Central memory CD4-positive, alpha-beta T cell (primary cell): ENCODE measurements at regions not wholly inside any gene's neighbourhood (a gene's known extent, or its start where the extent isn't known, plus 50 kb on each side); places are given as distances from the start of the nearest gene placed in this dataset.
A peak's percentile ranks its signal among the peaks of the same experiment; 100 is the strongest.

Source experiments
- DNase-seq: peaks from one replicate; pipeline ENCODE4 v3.0.0; 2022

DNA sequence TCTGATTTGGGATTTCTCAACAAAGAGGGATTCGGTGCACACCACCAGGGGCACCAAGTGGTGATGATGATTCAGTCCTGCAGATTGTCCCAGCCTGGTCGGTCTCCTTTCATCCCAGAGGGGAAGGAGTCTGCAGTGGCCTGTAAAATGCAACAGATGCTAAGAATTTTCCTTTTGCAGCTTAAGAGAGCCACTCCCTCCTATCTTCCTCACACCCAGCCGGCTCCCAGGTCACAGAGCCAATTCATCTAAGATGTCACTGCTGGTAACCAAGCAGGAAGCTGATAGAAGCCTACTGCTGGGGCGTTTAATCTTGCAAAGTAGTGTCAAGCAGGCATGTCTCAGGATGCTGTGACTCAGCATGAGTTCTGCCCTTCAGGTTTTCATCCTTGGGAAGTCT is 203.8 kb upstream of the LRFN2 start:
- DNase-seq, result no peak

DNA sequence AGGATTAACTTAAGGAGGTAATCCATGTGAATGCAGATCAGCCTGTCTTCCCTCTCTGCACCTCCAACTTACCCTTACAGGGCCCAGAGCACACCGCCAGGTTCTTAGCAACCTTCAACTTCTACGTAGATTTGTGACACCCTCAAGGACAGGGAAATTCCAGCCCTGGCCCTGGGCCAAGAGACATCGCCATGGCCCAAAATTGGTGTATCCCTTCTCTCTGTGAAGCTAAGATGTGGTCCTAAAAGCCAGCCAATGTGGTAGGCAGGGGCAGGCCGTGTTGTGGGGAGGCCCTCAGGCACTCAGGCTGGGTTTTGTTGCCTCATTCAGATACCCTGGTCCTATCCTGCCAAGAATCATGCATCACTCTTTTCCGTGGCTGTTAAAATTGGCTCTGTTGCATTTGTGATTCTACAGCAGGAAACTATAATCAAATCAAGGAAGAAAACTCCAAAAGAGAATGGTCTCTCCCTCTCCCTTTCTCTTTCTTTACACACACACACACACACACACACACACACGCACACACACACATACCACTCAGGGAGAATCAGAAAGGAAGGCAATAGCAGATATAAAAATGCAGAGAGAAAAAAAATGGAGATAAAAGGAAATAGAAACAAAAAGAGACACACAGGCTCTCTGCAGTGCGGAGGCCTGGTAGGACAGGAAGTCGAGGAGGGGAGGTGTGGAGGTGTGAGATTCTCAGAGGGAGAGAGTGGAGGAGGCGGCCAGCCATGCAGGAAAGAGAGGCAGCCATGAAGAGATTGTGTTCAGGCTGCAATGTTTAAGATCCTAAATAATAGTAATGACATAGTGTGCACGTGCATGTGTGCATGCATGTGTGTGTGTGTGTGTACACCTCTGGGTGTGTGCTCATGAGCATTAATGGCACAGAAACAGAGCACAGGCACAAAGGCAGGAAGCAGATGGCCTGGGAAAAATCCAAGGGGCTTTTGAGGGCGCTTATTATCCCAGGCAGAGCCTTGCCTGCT is 201.8 kb upstream of the LRFN2 start:
- DNase-seq, result peak; percentile 12

DNA sequence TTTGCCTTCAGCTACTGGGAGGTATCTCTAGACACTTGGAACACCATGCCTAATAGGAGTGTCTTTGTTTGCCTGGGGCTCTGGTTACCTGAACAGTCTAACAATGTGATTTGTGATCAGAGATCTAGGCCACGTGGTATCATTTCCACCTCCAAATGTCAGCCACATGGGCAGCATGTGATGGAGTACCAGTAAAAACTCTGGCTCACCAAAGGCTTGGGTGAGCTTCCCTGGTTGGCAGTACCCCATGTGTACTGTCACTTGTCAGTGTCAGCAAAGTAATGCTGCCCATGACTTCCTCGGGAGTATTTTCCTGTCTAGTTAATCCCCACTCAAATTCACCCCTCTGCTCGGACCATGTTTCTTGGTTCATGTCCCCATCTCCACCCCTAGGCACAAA is 195.2 kb upstream of the LRFN2 start:
- DNase-seq, result no peak

DNA sequence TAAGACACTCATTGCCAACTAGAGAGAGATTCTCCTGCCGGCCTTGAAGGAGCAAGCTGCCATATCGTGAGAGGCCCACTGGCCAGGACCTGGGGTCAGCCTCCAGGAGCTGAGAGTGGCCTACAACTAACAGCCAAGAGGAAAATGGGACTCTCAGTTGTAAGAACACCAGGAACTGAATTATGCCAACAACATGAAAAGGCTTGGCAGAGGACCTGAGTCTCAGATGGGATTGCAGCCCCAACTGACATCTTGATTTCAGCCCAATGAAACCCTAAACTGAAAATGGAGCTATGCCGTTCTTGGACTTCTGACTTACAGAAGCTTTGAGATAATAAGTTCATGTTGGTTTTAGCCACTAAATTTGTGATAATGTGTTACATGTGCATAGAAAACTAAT is 193.5 kb upstream of the LRFN2 start:
- DNase-seq, result no peak

DNA sequence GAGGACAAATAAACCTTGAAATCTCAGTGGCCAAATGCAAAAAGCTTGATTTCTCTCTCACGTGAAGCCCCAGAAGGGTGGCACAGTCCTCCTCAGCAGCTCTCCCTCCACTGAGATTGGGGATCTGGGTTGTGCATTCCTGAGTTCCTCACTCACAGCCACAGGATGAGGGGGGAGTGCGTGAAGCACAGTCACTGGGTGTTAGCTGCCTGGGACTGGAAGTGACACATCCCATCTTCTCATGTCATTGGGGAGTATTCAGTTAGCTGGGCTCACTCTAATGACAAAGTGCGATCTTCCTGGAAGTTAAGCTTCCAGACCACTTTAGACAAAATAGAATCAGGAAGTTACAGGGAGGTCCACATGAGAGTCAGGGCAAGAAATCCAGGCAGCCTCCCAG is 192.2 kb upstream of the LRFN2 start:
- DNase-seq, result no peak

DNA sequence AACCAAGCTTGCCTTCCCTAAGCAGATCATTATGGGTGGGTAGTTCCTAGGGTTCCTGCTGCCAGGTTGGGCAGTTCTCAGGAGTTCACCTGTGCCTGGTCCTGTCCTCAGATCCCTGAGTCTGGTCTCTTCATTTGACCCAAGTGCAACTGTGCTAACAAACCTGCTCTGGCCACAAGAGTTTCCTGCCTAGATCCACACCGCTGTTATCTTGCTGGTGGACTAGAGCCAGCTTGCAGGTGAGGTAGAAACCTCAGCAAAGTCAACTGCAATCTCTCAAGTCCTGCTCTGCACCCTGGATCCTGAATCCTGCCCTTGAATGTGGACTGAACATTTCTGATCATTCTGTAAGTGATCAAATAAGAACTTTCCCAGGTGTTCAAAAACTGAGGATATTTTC is 191.8 kb upstream of the LRFN2 start:
- DNase-seq, result no peak

DNA sequence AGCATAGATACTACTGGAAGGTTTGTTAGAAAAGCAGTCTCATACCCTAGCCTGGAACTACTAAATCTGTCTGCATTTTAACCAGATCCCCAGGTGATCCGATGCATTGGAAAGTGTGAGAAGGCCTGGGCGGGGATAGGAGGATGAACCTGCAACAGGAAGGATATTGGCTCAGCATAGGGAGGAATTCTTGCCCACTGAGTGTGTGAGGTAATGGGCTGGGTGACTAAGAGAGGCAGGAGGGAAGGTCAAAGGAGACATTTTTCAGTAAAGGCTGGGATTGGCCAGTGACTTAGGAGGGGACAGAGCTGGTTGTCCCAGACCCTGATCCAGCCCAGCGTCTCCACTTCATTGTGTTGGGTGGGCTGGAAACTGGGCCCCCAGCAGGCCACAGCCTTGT is 191.0 kb upstream of the LRFN2 start:
- no peak for DNase-seq

DNA sequence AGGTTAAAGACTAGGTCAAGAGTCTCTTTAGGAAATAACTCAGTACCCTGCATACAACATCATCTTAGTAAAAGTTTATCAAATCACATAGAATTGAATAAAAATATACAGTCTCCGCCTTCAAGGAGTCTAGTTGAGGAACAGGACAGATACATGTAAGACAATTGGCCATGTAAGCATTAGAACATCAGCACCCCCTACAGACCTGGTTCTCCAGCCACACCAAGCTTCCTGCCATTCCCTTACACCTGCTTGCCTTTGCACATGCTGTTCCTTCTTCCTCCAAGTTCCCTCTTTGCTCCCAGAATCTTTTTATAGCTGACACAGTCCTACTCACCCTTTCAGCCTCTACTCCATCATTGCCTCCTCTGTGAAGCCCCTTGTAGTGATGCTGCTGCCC is 187.8 kb upstream of the LRFN2 start:
- no peak for DNase-seq

DNA sequence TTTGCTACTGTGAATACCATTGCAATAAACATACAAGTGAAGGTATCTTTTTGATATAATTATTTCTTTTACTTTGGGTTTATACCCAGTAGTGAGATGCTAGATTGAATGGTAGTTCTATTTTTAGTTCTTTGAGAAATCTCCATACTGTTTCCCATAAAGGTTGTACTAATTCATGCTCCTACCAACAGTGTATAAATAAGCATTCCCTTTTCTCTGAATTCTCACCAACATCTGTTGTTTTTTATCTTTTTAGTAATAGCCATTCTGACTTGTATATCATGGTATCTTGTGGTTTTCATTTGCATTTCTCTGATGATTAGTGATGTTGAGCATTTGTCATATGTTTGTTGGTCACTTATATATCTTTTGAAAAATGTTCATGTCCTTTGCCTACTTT is 183.6 kb upstream of the LRFN2 start:
- DNase-seq, result no peak

DNA sequence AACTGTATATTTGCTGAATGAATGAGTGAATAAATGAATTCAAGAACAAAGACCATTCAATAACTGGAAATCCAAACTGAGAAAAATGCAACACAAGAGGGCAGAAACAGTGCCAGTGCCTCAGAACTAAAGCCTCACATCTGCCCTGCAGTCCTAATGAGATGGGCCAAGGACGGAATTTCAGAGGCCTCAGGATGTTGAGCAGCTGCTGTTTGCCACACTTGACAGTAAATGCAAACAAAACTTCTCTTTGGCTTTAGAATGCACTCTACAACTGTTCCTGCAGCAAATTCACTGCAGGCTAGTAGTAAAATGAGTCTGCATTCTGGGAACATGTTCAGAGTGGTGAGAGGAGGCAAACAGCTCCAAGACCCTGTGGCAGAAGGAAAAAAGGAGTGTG is 177.6 kb upstream of the LRFN2 start:
- no peak for DNase-seq

DNA sequence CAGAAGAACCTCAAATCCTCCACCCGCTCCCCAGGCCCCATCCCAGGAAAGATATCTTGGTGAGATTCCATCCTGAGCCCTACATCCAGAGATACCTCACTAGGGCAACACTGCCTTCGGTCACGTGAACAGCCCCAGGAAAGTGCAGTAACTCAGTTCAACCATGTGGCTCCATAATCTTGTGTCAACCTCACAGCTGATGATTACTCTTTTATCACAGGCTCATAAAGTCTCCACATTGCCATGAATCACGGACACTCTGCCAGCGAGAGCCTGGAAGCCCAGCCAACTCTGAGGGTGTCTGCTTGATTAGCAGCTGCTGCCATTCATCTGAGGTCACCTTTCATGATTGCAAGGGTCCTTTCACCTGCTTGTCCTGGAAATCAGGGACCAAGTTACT is 175.8 kb upstream of the LRFN2 start:
- no peak for DNase-seq

DNA sequence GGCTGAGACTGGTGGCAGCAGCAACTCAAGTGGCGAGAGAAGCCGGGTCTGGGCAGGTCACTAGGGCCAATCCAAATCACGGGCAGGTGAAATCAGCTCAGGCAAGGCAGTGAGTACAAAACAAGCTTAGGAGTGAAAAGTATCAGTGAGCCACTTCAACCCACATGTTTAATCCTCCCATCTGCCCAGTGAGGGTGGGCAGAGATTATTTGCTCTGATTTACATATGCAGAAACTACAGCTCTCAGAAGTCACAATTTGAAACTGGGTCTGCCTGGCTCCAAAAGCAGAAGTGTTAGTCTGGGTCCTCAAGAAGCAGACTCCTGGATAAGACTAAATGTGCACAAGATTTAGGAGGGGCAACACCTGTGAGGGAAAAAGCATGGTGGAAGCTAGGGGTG is 173.7 kb upstream of the LRFN2 start:
- no peak for DNase-seq

DNA sequence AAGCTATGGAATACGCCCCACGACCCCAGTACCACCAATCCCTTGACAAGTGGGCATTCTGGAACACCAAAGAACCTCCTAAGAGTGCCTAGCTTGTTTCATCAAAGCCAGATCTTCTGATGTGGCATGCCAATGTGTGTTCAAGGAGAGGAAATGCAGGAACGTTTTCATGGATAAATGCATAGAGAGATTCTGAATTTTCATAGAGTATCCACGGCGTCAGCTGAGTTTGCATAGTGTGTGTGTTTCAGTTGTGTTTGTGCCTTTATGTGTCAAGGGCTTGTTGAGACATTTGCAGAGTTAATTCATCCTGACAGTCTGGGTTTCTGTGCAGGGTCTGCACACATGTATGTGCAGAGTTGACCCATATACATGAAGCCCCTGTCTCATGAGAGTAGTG is 172.7 kb upstream of the LRFN2 start:
- DNase-seq, result no peak

DNA sequence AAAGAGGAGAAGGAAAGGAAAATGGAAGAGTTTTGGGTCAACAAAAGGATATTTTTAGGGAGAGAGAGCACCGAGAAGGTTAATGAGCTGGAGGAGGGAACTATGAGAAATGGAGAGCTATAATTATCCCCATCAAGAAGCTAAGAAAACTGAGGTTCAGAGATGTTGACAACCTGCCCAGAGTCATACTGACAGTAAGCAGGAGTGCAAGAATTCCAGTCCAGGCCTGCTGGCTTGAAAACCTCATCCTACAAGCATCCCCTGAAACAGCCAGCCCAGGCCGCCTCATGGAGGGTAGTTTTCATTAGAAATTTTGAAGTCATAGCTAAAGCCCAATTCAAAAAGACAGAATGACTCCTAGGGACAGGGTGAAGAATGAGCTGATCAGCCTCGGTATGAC is 172.1 kb upstream of the LRFN2 start:
- no peak for DNase-seq

DNA sequence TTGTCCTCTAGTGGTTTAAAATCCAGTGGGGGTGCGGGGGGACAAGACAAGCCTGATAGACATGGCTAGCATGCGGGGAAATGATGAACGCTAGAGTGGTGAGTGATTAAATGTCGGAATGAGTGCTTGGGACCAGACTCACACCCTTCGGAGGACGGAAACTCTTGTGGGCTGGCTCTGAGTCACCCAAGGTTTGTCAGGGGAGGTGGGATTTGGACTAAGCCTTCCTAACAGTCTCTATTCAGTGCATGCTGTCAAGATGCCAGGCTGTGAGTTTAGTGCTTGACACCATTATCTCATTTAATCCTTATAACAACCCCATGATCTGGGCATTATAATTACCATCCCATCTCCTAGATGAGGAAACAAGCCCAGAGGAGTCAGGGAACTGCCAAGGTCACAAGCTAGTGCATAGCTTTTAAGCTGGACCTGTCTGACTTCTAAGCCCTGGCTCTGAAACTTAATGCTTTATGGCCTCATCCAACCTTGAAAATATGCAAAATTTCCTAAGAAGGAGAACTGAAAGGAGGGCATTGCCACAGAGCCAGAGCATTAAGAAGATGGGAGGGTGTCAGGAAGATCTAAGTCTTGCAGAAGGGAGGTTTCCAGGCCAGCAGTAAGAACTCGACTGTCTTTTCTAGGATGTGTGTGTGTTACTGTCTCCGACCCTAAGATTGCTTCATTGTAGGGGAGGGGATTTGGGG is 168.7 kb upstream of the LRFN2 start:
- DNase-seq, result no peak

DNA sequence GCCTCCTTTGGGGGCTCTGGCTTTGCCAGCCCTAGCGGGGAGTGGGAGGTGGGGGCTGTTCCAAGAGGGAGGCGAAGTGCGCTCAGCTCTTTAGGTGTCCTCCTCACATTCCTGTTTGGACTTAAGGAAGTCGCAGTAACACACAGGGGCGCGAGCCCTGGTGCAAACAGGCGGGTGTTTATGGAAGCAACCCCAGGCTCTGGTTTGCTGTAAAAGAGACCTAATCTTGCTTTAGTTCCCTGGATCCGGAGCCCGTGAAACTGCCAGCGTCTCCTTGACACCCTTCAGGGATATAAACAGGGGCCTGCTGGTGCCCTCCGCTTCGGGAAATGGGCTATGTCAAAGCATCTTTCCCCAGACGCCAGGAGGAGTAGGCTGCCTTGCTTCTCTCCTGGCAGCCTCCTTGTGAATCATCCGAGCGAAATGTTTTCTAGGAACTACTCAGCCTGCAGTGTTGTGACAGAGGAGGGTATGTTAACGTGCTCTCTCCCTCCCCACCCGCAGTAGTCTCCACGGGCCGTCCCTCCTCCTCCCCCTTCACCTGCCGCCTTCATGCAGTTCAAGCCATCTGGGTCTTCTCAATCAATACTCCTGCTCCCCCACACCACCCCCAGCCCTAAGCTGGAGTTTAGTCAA is 168.0 kb upstream of the LRFN2 start:
- no peak for DNase-seq

DNA sequence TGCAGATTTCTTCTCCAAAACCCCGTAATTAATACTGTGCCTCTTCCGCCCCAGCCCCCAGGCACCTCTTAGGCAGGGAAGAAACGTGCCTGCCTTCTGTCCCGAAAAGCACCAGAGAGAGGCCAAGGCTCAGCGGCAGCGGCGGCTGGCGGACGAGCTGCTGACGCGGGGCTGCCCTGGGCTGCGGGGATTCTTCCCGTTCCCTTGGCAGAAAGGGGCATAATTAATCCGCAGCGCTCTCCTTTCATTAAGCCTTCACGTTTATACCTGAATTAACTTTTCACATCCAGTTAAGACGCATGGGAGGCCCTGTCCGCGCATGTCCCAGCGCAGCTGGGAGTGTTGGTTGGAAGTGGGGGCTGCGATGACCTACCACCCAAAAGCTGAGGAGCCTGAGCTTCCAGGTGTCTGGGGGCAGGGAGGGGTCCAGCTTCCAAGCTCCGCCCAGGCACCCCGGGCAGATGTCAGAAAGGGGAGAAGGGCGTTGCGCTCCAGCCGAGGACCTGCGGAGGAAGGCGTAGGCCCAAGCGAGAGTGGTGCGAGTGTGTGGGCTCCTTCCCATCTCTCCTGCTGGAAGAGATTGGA is 167.4 kb upstream of the LRFN2 start:
- no peak for DNase-seq

DNA sequence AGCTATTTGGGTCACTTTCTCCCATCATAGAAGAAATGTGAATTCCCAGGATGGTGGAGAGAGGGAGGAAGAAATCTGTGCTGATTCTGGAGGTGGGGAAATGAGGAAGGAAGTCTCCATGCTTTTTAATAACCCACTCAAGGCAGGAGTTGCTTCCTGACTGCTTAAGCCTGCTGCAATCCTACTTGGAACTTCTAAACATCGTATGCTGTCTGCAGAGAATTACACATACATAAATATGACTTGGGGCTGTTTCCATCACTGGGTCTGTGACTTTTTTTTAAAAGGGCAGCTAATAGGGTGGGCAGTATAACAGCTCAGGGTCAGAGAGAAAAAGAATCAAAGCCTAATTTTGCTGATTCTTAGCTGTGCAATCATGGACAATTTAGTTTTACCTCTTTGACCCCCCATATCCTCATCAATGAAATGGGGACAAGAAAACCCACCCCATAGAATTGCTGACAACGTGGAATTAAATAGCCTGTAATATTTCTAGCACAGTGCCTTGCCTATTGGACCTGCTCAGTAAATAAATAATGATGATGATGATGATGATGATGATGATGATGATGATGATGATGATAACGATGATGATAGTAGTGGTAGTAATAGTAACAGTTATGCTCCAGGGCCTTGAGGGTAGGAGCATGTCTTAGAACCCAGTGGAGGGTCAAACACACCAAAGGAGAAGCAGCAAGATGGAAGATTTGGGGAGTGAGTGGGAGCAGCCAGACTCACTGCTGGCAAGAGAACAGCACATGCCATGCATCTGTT is 166.7 kb upstream of the LRFN2 start:
- no peak for DNase-seq

DNA sequence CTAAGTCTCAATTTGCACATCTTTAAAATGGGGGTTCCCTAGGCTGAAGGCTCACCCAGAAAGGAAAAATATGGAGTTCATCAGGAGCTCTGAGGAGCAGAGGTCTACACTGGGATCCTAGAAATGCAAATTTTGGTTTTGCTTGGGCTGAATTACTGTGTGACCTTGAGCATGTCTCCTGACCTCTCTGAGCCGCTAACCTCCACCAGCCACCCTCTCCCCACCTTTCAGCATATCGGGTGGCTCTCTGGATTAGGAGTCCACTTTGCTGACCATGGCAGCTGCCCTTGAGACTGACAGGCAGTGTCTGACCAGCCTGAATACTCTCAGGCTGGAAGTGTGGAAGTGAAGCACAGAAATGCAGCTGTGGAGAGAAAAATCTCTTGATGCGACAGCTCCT is 165.9 kb upstream of the LRFN2 start:
- no peak for DNase-seq

DNA sequence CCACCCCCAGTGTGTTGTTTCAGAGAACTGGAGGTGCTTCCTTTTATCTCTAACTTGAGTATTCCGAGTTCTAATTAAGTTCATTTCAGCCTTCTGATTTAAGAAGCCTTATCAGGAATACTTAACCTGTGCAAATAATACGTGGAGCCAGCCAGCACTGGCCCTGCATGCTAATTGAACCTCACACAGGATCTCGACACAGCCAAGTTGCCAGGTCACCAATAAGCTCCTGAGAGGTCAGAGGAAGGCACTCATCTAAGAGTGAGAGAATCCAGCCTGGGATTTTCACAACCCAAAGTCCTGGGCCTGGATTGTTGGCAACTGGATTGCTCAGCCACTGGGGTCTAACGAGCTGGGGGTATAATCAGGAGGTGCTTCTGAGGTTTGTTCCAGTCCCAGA is 157.7 kb upstream of the LRFN2 start:
- no peak for DNase-seq

DNA sequence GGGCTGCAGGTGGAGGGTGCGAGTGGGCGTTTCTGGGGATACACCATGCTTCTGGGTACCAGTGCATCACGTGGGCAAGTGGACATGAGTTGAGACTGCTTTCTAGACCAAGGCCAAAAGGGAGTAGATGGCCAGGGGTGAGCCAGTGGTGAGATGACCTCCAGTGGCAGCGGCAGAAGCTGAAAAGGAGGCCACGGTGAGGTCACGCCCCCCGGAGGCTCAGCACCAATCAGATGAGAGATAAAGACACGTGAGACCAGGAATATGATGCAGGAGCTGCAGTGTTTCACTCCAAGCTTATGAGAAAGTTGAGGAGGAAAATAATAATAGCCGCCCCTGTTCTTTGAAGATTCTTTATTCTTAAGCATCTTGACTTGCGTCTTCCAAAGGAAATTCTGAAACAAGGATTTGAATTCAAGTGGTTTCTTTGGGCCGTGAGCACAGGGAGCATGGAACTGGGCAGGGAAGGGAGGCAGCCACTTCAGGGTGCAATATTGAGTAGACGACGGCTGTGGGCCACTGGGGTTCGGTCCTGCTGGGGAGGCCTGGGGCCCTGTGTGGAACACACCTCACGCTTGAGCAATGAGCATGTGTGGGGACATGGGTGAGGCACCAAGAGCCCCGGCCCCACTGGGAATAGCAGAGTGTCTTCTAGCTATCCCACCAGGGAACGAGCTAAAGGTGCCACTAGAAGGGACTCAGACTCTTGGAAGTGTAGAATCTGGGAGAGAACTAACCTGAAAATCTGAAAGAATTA is 156.7 kb upstream of the LRFN2 start:
- DNase-seq, result no peak

DNA sequence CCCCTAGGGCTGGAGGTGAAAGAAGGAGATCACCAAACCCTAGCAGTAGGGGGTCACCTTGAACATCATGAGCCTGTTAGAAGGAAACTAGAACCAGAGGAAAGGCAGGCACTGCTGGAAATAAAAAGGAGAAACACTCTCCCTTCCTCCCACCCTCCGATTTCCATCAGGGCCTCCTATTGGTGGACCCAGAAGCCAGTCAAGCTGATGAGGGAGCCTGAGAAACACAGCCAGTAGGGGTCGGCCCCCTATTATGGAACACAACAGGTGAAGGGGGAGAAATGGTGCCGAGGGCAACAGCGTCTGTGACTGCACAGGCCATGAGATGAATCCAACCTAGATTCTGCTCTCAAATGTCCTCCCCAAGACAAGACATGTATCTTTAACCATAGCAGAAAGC is 156.1 kb upstream of the LRFN2 start:
- no peak for DNase-seq
